Endothelial cell (in vitro differentiated cells): ENCODE measurements at regions not wholly inside any gene's neighbourhood (a gene's known extent, or its start where the extent isn't known, plus 50 kb on each side); places are given as distances from the start of the nearest gene placed in this dataset.

Experiments
- DNase-seq: peaks from one replicate; pipeline ENCODE4 v3.0.0; 2021; ENCODE audit warnings: low spot score
- H3K27ac Mint-ChIP-seq: one replicate; pipeline ENCODE4 v1.8.0; 2021; ENCODE audit warnings: mixed read lengths, inconsistent platforms; ENCODE audit not compliant: unreplicated experiment
- H3K27me3 Mint-ChIP-seq: one replicate; pipeline ENCODE4 v1.8.0; 2021; ENCODE audit warnings: mild to moderate bottlenecking, moderate library complexity, mixed read lengths, inconsistent platforms; ENCODE audit not compliant: unreplicated experiment
- H3K36me3 Mint-ChIP-seq: one replicate; pipeline ENCODE4 v1.8.0; 2021; ENCODE audit warnings: mild to moderate bottlenecking, low read depth, mixed read lengths, inconsistent platforms; ENCODE audit not compliant: unreplicated experiment
- H3K4me1 Mint-ChIP-seq: one replicate; pipeline ENCODE4 v1.8.0; 2021; ENCODE audit warnings: mild to moderate bottlenecking, mixed read lengths, inconsistent platforms; ENCODE audit not compliant: unreplicated experiment
- H3K4me3 Mint-ChIP-seq: one replicate; pipeline ENCODE4 v1.8.0; 2021; ENCODE audit warnings: mild to moderate bottlenecking, mixed read lengths, inconsistent platforms; ENCODE audit not compliant: unreplicated experiment
- H3K9me3 Mint-ChIP-seq: one replicate; pipeline ENCODE4 v1.8.0; 2021; ENCODE audit warnings: mixed read lengths, inconsistent platforms; ENCODE audit not compliant: unreplicated experiment
- TF ChIP-seq, protein P1 (sequence below): fragments of 200-600 bp; sonication (generic); IDR thresholded peaks from one replicate; pipeline ENCODE4 v1.5.0; 2021; ENCODE audit warnings: antibody characterized with exemption; ENCODE audit not compliant: unreplicated experiment

DNA sequence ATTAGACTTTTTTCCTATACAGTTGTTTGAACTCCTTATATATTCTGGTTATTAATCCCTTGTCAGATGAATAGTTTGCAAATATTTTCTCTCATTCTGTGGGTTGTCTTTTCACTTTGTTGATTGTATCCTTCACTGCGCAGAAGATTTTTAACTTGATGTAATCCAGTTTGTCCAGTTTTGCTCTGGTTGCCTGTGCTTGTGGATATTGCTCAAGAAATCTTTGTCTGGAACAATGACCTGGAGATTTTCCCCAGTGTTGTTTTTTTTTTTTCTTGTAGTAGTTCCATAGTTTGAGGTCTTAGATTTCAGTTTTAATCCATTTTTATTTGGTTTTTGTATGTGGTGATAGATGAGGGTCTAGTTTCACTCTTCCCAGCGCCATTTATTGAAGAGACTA is 289.8 kb upstream of the SPOCK3 start:
- Mint-ChIP-seq H3K9me3 (no peaks in the 10 kb centered on the region), H3K4me3 (no peak overlapping the region), H3K36me3 (no peaks in the 10 kb centered on the region), H3K27me3 (no peaks in the 10 kb centered on the region), H3K27ac (no peak overlapping the region), H3K4me1 (no peaks in the 10 kb centered on the region)
- TF ChIP-seq, protein P1, sequence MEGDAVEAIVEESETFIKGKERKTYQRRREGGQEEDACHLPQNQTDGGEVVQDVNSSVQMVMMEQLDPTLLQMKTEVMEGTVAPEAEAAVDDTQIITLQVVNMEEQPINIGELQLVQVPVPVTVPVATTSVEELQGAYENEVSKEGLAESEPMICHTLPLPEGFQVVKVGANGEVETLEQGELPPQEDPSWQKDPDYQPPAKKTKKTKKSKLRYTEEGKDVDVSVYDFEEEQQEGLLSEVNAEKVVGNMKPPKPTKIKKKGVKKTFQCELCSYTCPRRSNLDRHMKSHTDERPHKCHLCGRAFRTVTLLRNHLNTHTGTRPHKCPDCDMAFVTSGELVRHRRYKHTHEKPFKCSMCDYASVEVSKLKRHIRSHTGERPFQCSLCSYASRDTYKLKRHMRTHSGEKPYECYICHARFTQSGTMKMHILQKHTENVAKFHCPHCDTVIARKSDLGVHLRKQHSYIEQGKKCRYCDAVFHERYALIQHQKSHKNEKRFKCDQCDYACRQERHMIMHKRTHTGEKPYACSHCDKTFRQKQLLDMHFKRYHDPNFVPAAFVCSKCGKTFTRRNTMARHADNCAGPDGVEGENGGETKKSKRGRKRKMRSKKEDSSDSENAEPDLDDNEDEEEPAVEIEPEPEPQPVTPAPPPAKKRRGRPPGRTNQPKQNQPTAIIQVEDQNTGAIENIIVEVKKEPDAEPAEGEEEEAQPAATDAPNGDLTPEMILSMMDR, result no peak
- DNase-seq, result no peak

DNA sequence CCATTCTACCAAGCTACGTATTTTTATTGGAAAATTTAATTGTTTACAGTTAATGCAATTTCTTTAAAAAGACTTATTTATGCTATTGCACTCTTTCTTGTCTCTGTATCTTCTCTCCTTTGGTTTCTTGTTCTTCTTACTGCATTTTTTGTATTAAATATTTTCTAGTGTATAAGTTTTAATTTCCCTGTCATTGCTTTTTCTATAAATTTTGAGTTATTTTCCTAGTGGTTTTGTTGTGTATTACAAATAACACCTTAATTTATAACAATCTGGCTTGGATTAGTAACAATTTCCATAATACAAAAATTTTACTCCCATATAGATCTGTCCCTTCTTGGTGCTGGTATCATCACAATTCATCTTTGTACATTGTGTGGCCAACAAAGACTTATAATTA is 303.5 kb upstream of the SPOCK3 start:
- Mint-ChIP-seq H3K4me1 (no peaks in the 10 kb centered on the region), H3K4me3 (no peak overlapping the region), H3K27me3 (no peaks in the 10 kb centered on the region), H3K36me3 (no peaks in the 10 kb centered on the region), H3K9me3 (no peaks in the 10 kb centered on the region), H3K27ac (no peak overlapping the region)
- no peak for DNase-seq
- TF ChIP-seq, protein P1, result peak; percentile 42

DNA sequence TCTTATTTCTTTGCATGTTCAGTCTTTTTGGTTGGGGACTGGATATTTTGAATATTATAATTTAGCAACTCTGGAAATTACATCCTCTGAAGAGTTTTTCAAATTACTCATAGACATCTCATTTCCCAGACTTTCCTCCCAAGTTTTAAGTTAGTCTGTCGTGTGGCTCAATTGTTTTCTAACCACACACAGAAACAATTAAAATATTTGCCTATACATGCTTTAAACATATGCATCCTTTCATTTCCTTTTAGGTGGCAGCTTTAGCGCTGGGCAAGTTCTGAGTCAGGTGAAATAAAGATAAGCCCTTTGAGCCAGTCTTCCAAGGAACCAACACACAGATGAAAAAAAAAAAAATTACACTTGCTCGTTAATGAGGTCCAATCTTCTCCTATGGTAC is 307.0 kb upstream of the SPOCK3 start:
- H3K27me3 Mint-ChIP-seq, result no peaks in the 10 kb centered on the region
- no peaks in the 10 kb centered on the region for H3K36me3 Mint-ChIP-seq
- H3K27ac Mint-ChIP-seq, result no peak overlapping the region
- TF ChIP-seq, protein P1, result no peak
- DNase-seq, result no peak
- H3K4me1 Mint-ChIP-seq, result no peaks in the 10 kb centered on the region
- no peak overlapping the region for H3K4me3 Mint-ChIP-seq
- no peaks in the 10 kb centered on the region for H3K9me3 Mint-ChIP-seq

DNA sequence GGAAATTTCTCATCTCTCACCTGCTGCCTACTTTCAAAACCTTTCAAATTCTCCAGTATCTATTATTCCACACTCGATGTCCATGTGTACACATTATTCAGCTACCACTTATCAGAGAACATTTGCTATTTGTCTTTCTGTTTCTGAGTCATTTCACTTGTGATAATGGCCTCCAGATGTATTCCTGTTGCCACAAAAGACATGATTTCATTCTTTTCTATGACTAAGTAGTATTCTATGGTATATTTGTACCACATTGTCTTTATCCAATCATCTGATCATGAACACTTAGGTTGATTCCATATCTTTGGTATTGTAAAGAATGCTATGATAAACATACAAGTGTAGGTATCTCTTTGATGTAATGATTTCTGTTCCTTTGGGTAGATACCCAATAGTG is 310.1 kb upstream of the SPOCK3 start:
- H3K9me3 Mint-ChIP-seq, result no peaks in the 10 kb centered on the region
- TF ChIP-seq, protein P1, result no peak
- H3K4me1 Mint-ChIP-seq, result no peaks in the 10 kb centered on the region
- no peaks in the 10 kb centered on the region for H3K27me3 Mint-ChIP-seq
- no peak overlapping the region for H3K4me3 Mint-ChIP-seq
- H3K36me3 Mint-ChIP-seq, result no peaks in the 10 kb centered on the region
- no peak for DNase-seq
- no peak overlapping the region for H3K27ac Mint-ChIP-seq

DNA sequence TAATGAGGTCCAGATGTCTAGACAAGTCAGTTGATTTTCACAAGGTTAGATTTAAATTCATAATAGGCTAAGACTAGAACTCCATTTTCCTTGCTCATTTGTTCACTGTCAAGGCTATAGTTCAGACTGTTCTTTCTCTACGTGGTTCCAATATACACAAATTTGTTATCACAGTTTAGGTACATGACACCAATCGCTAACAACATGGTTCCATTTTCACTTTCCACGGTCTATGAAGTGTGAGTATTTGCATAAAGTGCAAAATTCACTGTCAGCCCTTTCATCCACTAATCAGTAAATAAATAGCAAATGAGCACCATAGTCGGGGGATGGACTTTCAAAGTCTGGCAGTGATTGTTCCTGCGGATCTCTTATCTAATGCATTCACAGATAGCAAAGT is 315.7 kb upstream of the SPOCK3 start:
- Mint-ChIP-seq H3K27me3 (no peaks in the 10 kb centered on the region), H3K4me1 (no peaks in the 10 kb centered on the region), H3K27ac (no peak overlapping the region), H3K4me3 (no peak overlapping the region), H3K36me3 (no peaks in the 10 kb centered on the region), H3K9me3 (no peaks in the 10 kb centered on the region)
- TF ChIP-seq, protein P1, result no peak
- DNase-seq, result no peak
